GM23338 (cell line): ENCODE measurements at regions not wholly inside any gene's neighbourhood (a gene's known extent, or its start where the extent isn't known, plus 50 kb on each side); places are given as distances from the start of the nearest gene placed in this dataset.

Experiments used
- ATAC-seq: fragments of 200-7000 bp; cut with Tn5 transposase; 3 replicates; pipeline ENCODE4 v1.9.1; 2020
- DNase-seq: peaks from one replicate; pipeline ENCODE4 v3.0.0-alpha.2; 2015; ENCODE audit warnings: low spot score
- H2AFZ ChIP-seq: fragments of 200-600 bp; sonication (generic); 2 replicates; pipeline ENCODE4 v1.8.0; 2016; ENCODE audit warnings: antibody characterized with exemption, mild to moderate bottlenecking, moderate library complexity
- H3F3A ChIP-seq: fragments of 200-600 bp; sonication (generic); replicated peaks from 2 replicates; pipeline ENCODE4 v1.8.0; 2017; ENCODE audit warnings: antibody characterized with exemption, mixed run types, low read depth
- H3K27ac ChIP-seq: fragments of 200-600 bp; sonication (generic); 2 replicates; pipeline ENCODE4 v1.6.1; 2016; ENCODE audit warnings: low read depth
- H3K27me3 ChIP-seq: fragments of 200-600 bp; sonication (generic); 2 replicates; pipeline ENCODE4 v1.8.0; 2016; ENCODE audit warnings: mild to moderate bottlenecking, mixed run types, moderate library complexity; ENCODE audit not compliant: insufficient read depth
- H3K36me3 ChIP-seq: fragments of 200-600 bp; sonication (generic); 2 replicates; pipeline ENCODE4 v1.8.0; 2016; ENCODE audit warnings: mild to moderate bottlenecking; ENCODE audit not compliant: insufficient read depth
- H3K4me1 ChIP-seq: fragments of 200-600 bp; sonication (generic); 2 replicates; pipeline ENCODE4 v1.8.0; 2016; ENCODE audit warnings: mild to moderate bottlenecking, moderate library complexity; ENCODE audit not compliant: insufficient read depth
- H3K4me2 ChIP-seq: fragments of 200-600 bp; sonication (generic); 2 replicates; pipeline ENCODE4 v1.7.1; 2017; ENCODE audit warnings: mixed run types
- H3K4me3 ChIP-seq: fragments of 200-600 bp; sonication (generic); 2 replicates; pipeline ENCODE4 v1.6.1; 2016; ENCODE audit warnings: mixed run types
- H3K79me2 ChIP-seq: fragments of 200-600 bp; sonication (generic); replicated peaks from 2 replicates; pipeline ENCODE4 v1.8.0; 2017; ENCODE audit warnings: mild to moderate bottlenecking; ENCODE audit not compliant: insufficient read depth
- H3K9me2 ChIP-seq: fragments of 200-600 bp; sonication (generic); 2 replicates; pipeline ENCODE4 v1.8.0; 2017; ENCODE audit not compliant: insufficient read depth
- H4K20me1 ChIP-seq: fragments of 200-600 bp; sonication (generic); replicated peaks from 2 replicates; pipeline ENCODE4 v1.8.0; 2017; ENCODE audit warnings: mild to moderate bottlenecking; ENCODE audit not compliant: insufficient read depth
- H3K27ac Mint-ChIP-seq: 2 replicates; pipeline ENCODE4 v1.8.0; 2020; ENCODE audit warnings: inconsistent platforms, mild to moderate bottlenecking, moderate library complexity, mixed read lengths
- H3K27me3 Mint-ChIP-seq: 3 replicates; pipeline ENCODE4 v1.8.0; 2022; ENCODE audit warnings: low read depth, mild to moderate bottlenecking, moderate library complexity, mixed read lengths, inconsistent platforms; ENCODE audit not compliant: insufficient read depth, poor library complexity
- H3K36me3 Mint-ChIP-seq: 3 replicates; pipeline ENCODE4 v1.8.0; 2021; ENCODE audit warnings: low read depth, mild to moderate bottlenecking, inconsistent platforms, moderate library complexity, mixed read lengths
- H3K4me1 Mint-ChIP-seq: 3 replicates; pipeline ENCODE4 v1.8.0; 2020; ENCODE audit warnings: mild to moderate bottlenecking, inconsistent platforms, mixed read lengths
- H3K4me3 Mint-ChIP-seq: 3 replicates; pipeline ENCODE4 v1.8.0; 2021; ENCODE audit warnings: moderate library complexity, mild to moderate bottlenecking, inconsistent platforms, mixed read lengths
- H3K9me3 Mint-ChIP-seq: 3 replicates; pipeline ENCODE4 v1.8.0; 2020; ENCODE audit warnings: moderate library complexity, mild to moderate bottlenecking, inconsistent platforms, mixed read lengths
- CTCF ChIP-seq, 2 experiments: fragments of 200-600 bp in 1 of 2; sonication (generic) in 1 of 2; conservative IDR thresholded peaks; 2 replicates each; pipeline versions ENCODE4 v1.5.1 to v1.6.1; 2016 to 2017; ENCODE audit warnings: antibody characterized with exemption in 2 of 2, low read depth in 2 of 2, mild to moderate bottlenecking in 2 of 2, moderate library complexity in 1 of 2
- ETS1 ChIP-seq: IDR thresholded peaks from 2 replicates; pipeline ENCODE4 v1.6.1; 2016; ENCODE audit warnings: antibody characterized with exemption
- EZH2phosphoT487 ChIP-seq: fragments of 200-600 bp; sonication (generic); IDR thresholded peaks from one replicate; pipeline ENCODE4 v1.8.1; 2018; ENCODE audit warnings: antibody characterized with exemption; ENCODE audit not compliant: unreplicated experiment
- JUNB ChIP-seq: IDR thresholded peaks from one replicate; pipeline ENCODE4 v1.6.1; 2016; ENCODE audit warnings: antibody characterized with exemption; ENCODE audit not compliant: unreplicated experiment
- NANOG ChIP-seq: IDR thresholded peaks from 2 replicates; pipeline ENCODE4 v1.6.1; 2016; ENCODE audit warnings: antibody characterized with exemption, borderline replicate concordance
- POLR2AphosphoS5 ChIP-seq: IDR thresholded peaks from 2 replicates; pipeline ENCODE4 v1.6.1; 2016; ENCODE audit warnings: antibody characterized with exemption, low read depth
- REST ChIP-seq: IDR thresholded peaks from one replicate; pipeline ENCODE4 v1.6.1; 2018; ENCODE audit warnings: antibody characterized with exemption; ENCODE audit not compliant: unreplicated experiment
- STAT1 ChIP-seq: IDR thresholded peaks from one replicate; pipeline ENCODE4 v1.6.1; 2016; ENCODE audit warnings: antibody characterized with exemption; ENCODE audit not compliant: unreplicated experiment
- ZNF114 ChIP-seq: fragments of 250-450 bp; sonication (Bioruptor Pico); IDR thresholded peaks from 2 replicates; pipeline ENCODE4 v1.5.0; 2020; ENCODE audit warnings: mild to moderate bottlenecking, moderate library complexity
- ZNF462 ChIP-seq: fragments of 250-450 bp; sonication (Bioruptor Pico); IDR thresholded peaks from 2 replicates; pipeline ENCODE4 v1.5.0; 2020; ENCODE audit warnings: mild to moderate bottlenecking, moderate library complexity

- TF ChIP-seq REST (no peak), EZH2phosphoT487 (no peak)
These were observed 253.0 kb upstream of the PPFIA2 start (continued) for GRCh38 chr12:82012176-82012575.

GRCh38 chr12:82009524-82009923 lies 250.4 kb upstream of the PPFIA2 start:
- H3K4me1 ChIP-seq, result no peaks in the 10 kb centered on the region
- H3K27ac ChIP-seq, result no peak overlapping the region
- peaks cover 18% of the 10 kb centered on the region for H3K9me2 ChIP-seq
- H3K4me2 ChIP-seq, result no peak overlapping the region
- no peaks in the 10 kb centered on the region for H3K36me3 ChIP-seq
- no peaks in the 10 kb centered on the region for H3F3A ChIP-seq
- Mint-ChIP-seq H3K9me3 (no peaks in the 10 kb centered on the region), H3K27ac (no peak overlapping the region), H3K27me3 (peaks cover 1% of the 10 kb centered on the region), H3K4me1 (no peaks in the 10 kb centered on the region; the same call in 2 of the 3 replicates), H3K36me3 (no peaks in the 10 kb centered on the region), H3K4me3 (no peak overlapping the region)
- H4K20me1 ChIP-seq, result no peaks in the 10 kb centered on the region
- no peak for DNase-seq
- no peaks in the 10 kb centered on the region for H3K27me3 ChIP-seq
- H3K79me2 ChIP-seq, result no peaks in the 10 kb centered on the region
- no peak for ATAC-seq
- H2AFZ ChIP-seq, result no peak overlapping the region
- no peak overlapping the region for H3K4me3 ChIP-seq
- TF ChIP-seq POLR2AphosphoS5 (no peak), ZNF462 (CRISPR knock-in tag) (no peak), JUNB (no peak), ZNF114 (no peak), STAT1 (no peak), NANOG (no peak), CTCF (conservative IDR thresholded peaks at IDR 0.05; ENCODE audit: low read depth in 2 of 2) (no peak), REST (no peak), ETS1 (no peak)
